HG03442 (cell line): ENCODE measurements at regions not wholly inside any gene's neighbourhood (a gene's known extent, or its start where the extent isn't known, plus 50 kb on each side); places are given as distances from the start of the nearest gene placed in this dataset.

ENCODE experiments used
- ATAC-seq: cut with Tn5 transposase; IDR thresholded peaks from one replicate; pipeline ENCODE4 v1.9.1; 2021; ENCODE audit warnings: mild to moderate bottlenecking, moderate library complexity; ENCODE audit not compliant: unreplicated experiment

DNA sequence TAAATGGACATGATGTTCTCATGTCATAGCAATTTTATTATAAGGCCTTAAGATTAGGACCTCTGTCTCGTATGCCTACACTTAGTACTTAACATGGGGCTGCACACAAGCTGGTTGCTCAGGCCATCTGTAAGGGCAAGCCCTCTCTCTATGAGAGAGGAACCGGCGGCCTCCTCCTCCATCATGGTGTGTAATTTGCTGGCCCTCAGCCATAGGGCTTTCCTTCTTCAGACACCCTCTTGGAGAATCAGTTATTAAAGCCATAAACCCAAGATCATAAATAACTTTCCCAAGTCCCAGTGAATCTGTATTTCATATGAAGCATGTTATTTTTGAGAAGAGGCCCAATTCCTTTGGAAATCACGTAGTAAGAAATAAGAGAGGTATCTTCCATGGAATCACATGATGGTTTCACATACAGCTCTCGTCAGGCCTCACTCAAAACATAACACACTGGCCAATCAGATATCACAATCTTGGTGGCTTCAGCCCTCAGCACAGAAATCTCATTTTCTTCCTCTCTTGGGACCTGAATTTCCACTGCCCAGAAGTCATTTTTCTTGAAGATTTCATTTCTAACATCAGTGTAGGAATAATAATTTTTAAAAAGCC lies 92.6 kb downstream of the RDH14 start:
- ATAC-seq = no peak

DNA sequence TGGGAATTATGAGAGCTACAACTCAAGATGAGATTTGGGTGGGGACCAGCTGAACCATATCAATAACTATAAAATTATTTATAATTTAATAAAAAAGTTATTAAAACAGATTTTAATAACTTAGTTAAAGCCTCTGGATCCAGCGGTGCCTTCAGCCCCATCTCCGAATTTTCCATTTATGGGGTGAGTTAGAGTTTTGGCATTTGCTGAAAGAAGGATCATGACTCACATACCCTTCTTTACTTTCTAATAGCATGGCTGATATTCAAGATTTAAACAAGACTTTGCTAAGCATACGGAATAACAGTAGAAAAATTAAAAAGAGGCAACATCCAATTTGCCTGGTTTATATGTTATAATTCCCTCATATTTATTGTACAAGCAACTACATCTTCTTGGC lies 94.5 kb downstream of the RDH14 start:
- ATAC-seq = no peak

DNA sequence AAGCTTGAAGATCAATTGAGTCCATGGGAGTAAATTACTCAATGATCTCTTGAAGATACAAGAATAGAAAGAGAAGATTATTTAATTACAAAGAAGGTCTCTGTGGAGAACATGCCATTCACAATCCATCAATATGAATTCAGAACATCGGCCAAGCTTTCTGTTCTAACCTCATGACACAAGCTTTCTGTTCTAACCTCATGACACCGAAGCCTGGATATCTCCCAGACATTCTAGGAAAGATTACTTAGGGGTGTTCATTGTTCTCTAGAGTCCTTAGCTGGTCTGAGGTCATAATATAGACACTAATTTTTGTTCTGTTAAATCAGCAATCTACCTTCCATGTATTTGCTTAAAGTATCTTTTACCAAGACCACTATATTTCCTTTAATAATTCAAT lies 95.5 kb downstream of the RDH14 start:
- no peak for ATAC-seq

DNA sequence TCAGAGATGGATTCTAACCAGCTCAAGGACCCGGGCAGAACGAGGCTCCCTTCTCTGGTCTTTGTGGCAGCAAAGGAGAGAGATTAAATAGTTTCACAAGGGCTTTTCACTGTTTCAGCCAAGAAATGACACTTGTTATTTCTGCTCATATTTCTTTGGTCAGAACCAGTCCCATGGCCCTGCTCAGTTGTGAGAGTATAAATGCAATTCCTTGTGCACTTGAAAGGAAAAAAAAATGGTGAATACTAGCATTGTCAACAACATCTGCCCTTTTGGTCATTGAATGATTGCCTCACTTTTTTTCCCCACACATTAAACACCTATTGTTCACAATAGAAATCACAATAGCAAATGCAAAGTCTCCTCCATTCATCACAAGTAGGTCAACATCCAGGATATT lies 104.4 kb downstream of the RDH14 start:
- no peak for ATAC-seq

DNA sequence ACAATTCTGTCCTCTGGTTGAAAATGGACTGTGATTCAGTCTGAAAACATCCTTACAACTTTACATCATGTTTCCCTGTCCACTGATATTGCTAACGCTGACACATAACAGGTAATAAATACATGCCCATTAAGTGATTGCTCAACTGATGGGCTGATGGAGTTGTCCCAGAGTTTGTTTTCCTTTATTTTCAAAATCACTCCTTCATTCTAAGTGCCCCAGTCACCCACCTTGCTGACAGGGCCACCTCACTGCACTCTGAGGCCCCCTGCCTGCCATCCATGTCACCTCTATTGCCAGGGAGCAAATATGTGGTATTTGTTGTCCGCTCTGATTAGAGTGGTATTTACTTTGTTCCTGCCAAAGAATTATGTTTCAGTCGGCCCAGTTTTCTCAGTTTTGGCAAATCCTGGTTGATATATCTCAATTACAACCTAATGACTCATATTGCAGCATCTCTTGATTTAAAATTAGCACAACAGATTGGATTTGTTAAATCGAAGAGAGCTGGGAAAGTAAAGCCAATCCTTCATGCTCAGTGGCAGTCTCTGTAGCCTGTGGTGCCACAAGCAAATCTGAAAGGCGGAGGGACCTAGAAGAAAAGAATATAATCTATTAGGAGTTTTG lies 105.1 kb downstream of the RDH14 start:
- no peak for ATAC-seq

DNA sequence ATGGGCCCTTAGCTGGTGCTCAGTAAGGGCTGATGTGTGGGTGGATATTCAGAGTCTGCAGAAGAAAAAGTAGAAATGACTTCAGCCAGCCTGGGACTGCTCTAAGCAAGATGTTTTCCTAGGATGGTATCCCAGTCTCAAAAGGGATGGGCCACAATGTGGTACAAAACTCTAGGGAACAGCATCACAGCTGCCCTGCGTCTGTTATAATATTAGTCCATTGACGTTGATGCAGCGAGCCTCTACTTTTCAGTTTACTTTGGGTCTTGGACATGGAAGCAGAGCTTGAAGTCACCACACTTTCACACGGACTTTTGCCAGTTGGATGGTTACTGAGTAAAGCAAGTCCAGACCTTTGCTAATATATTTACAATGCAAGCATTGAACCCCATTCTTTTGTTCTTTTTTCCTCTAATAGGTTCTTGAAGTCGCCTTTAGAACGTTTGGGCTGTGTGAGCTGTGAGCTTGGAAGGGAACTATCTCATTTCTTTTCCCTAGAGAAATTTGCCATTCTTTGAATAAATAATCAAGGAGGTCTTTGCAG lies 105.7 kb downstream of the RDH14 start:
- ATAC-seq = no peak

DNA sequence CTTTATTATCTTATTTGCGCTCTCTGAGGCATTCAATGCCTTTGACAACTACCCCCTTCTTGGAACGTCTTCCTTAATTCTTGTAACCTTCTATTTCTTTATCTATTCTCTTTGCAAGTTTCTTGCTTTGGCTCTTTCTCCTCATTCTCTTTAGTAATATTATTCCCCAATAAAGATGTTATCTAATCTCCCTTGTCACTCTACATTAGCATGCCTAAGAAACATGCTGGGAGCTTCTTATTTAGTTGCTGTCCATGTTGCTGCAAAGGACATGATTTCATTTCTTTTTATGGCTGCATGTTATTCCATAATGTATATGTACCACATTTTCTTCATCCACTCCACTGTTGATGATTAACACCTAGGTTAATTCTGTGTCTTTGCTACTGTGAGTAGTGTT lies 113.7 kb downstream of the RDH14 start:
- no peak for ATAC-seq

DNA sequence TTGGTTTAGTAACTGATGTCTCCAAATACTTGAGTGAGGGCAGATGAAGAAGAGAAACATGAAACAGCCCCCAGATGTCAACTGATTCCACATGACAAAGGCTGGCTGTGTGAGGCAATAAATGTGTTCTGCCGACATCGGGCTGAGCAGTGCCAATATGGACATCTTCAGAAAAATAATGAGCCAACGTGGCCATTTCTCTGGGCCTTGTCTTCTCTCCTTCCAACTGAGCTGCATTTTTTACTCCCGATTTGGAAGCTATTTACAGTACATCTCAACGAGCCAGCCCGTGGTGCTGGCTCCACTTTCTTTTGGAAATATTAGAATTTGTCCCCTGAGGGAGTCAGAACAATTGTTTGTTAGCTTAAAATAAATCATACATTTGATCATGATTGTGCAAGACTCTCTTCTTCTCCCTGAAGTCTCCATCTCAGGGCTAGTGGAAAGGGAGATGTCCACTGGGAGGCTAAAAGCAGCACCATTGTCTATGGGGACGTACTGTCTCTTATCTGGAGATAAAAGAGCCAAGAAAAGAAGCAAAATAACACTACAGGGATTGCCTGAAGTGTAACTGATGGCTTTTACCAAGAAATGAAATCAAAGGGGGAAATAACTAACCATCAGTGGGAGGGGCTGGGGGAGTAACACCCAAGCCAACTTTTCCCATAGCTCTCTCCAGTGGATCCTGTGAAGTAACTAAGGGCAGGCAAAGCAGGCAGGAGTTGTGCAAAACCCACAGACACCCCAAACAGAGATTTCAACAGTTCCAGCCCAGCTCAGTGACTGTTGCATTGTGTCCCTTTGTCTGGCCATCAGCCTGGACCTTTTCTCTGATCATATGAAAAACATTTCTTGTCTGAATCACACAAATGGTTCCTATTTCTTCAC lies 114.8 kb downstream of the RDH14 start:
- ATAC-seq = no peak

DNA sequence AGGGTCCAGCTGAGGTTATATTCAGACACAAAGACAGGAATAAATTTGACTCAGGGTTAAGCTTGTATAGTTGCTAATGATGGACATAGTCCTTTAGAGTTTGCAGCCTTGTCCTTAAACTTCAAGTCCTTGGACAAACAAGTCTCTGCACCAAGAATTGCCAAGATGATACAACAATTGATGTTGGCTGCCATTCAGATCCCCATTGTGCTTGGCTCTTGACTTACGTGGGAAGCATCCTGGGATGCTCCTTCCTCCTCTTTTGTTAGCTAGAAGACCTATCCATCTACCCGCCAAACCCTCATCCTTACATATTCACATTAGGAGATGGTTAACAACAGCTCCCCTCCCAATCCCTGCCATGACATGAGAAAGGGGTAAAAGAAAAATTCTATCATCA lies 115.6 kb downstream of the RDH14 start:
- no peak for ATAC-seq

DNA sequence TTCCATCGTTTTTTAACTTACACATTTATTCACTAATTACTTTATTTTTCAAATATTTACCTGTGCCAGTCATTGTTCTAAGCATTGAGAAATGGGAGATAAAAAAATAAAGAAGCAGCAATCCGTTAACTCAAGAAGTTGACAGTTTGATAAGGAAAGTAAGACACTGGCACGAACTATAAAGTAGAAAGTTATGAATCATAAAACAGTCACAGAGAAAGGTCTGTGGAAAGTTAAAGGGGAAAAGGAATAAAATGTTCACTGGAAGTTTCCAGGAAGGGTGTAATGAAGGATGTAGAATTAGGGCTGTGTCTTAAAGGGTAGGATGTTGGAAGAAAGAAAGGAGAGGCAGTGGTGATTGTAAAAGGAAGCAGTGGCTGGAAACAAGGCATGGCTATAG lies 118.9 kb downstream of the RDH14 start:
- no peak for ATAC-seq

DNA sequence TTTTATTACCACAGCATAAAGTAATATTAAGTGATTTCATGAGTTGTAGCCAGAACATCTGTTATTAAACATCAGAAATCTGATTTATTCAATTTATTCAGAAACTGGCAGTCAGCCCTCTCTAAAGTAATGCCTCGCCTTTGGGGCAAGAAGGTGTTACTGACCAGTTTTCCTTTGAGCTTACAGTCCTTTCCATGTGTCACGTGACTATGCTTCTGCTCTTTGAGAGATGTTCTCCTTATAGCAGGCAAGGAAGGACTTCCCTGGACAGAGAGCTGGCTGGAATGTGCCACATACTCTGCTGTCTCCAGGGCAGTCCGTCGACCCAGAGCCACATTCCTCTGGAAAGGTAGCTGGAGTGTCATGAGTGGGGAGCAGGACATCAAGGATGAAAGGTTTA lies 119.7 kb downstream of the RDH14 start:
- ATAC-seq = no peak

DNA sequence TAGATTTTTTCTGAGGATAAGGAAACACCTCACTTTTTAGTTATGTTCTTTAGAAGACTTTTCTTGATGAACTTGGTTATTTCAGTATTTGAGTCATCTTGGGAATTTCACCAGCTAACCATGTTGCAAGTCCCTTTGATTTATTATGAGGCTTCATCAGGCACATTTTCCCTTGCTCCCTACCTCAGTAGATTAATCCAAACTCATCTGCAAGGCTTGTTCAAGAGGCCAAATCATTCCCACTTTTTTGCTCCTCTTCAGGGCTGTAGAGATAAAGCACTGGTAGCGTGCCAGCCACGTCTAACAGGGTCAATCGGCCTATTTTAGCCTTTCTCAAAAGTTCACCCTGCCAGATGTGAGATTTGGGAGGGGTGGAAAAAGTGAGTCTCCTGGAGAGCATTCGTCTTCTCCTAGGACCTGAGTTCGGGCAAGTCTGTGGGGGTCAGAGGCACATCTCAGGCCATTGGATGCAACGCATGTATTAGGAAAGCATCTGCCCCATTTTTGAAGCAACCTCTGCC lies 120.3 kb downstream of the RDH14 start:
- ATAC-seq = no peak

DNA sequence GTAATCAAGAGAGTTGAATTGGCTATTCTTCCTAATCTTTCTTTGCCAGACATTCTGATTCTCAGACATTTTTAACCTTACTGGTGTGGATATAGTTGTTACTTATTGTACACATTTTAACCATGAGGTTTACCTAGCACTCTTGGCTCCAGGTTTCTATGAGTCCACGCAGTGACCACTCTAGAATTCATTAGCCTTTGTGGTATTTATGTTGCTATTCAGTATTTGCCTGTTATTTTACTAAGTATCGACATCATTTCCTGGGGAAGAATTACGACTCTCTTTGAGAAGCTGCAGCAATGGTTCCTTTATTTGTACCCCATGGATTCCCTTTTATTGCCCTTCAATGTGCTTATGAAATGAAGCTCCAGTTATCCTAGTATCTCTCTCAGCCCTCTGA lies 120.7 kb downstream of the RDH14 start:
- ATAC-seq = no peak

DNA sequence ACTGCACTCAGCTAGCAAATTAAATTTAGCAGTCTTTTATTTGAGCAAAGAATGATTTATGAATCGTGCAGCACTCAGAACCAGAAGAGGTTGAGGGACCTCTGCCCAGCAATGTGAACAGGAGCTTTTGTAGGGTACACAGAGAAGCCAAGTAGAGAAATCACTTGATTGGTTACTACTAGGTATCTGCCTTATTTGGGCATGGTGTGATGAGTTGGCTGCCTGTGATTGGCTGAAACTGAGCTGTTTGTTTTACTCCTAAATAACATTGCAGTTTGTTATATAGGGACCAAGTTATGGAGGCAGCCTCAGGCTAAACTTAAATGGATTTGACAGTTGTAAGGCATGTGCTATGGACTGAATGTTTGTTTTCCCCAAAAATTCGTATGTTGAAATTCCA lies 122.5 kb downstream of the RDH14 start:
- ATAC-seq = no peak

DNA sequence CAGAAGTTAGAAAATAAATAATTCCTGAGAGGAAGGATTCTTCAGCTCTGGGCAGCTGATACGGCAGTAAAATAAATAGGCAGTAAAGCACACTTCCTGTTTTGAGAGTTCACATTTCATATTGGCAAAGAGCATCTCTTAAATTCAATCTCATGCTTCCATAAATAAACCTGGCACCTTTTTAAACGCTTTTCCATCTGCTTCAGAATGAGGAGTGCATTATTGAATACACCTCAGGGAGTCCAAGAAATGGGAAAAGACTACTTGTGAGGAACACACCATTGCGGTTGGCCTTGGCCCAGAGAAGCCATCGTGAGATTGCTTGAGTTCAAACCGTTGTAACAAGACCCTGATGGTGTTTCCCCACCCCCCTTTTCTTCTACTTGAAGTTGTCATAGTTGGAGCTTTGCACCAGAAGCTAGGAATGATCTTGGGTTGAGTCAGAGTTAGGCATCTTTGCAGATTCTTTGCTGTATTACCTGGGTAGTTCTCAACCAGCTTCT lies 123.9 kb downstream of the RDH14 start:
- ATAC-seq = no peak

DNA sequence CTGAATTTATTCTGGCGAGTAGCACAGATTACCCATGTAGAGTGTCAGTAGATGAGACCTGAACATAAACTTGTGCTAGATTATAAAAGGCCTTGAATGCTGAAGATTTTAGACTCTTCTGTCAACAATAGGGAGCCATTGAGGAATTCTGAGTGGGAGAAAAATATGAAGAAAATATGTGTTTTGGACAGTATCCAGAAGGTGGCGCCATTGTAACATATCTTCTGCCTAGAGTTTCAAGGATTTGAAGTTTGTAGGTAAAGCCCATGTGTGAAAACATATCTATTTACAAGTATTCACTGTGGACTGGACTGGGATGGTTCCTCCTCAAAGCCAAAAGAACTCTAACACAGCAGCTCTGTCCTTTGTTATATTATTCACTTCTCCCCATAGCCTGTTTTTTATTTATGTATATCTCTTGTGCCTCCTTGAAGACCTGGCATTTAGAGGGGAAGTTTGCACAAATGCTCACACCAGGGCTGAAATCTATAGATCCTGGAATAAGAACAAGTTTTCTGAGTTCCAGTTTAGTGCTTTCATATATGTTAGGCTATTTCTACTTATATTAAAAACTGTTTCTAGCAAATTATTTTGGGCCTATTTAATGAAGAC lies 124.9 kb downstream of the RDH14 start:
- ATAC-seq = peak; percentile 54

DNA sequence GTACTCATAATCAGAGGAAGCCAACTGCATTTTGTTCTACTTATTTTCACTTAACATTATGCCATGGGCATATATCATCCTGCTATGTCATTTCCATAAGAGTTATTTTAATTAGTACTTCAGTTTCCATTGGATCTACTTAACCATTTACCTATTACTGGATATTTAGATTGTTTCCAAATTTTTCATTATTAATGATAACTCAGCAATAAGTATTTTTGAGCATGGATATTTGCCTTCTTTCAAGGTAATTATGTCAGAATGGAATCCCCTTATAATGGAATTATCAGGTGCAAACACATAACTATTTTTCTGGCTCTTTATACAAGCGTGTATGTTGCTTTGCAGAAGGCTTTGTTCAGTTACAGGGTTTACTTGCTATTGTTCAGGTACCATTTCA lies 126.6 kb downstream of the RDH14 start:
- no peak for ATAC-seq

DNA sequence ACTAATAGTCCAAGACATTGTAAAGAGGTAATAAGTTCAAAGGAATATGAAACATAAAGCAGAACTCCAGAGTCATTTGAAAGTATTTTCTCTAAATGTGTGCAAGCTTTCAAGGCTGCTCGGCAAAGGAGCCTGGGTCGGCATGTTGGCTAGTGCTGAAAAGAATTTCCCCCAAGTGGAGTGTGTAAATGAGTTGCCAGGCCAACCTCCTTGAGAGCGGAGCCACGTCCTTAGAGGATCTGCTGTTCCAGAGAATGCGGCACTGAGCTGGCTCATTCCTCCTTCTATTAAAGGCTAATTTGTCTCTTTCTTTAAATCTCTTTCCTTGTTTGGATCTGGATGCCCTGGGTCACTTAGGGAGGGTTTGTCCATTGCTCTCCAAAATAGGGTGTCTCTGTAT lies 127.5 kb downstream of the RDH14 start:
- no peak for ATAC-seq

DNA sequence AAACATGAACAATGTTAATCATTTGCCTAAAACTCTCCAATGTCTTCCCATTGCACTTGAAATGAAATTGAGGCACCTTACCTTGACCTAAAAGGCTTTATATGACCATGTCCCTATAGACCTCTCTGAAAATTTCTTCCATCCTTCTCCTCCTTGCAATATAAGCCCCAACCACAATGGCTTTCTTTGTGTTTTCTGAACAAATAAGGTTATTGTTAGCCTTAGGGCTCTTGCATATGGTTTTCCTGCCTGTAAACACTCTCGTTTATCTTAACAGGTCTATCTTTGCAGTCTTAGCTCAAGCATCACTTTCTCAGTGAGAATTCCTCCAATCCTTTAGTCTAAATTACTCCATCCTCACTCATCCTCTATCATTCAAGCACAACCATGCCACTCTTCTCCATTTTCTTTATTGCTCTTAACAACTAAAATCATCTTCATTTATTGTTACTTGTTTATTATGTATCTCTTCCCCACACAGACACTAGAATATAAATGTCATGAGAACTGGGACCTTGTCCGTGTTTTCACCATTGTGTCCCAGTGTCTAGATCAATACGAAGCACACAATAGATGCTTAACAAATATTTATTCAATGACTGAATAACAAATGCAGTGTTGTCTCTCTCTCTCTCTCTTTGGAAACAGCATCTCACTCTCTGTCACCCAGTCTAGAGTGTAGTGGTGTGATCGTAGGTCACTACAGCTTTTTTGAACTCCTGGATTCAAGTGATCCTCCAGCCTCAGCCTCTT lies 129.3 kb downstream of the RDH14 start:
- no peak for ATAC-seq

DNA sequence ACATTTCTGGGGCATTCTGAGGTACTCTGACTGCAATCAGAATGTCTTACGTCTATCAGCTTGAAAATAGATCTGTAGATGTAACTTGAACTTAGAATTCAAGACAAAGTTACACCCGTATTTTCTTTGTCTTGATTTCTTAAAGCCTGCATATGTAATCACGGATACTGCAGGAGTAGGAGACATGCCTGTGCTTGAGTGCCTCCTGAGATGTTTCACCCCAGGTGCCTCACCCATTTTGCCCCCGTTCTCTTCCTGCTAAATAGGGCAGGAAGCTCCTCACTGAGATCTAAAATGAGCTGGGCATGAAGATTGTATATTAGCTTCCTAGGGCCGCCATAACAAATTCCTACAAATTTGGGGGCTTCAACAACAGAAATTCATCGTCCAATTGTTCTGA lies 131.9 kb downstream of the RDH14 start:
- ATAC-seq = no peak
